ENCODE measurements at regions not wholly inside any gene's neighbourhood (a gene's known extent, or its start where the extent isn't known, plus 50 kb on each side); places are given as distances from the start of the nearest gene placed in this dataset.
"Not testable (repeated sequence)": the region's sequence is repeated elsewhere in the genome, so short reads cannot be mapped to it uniquely, and the experiment has no call there.

DNA sequence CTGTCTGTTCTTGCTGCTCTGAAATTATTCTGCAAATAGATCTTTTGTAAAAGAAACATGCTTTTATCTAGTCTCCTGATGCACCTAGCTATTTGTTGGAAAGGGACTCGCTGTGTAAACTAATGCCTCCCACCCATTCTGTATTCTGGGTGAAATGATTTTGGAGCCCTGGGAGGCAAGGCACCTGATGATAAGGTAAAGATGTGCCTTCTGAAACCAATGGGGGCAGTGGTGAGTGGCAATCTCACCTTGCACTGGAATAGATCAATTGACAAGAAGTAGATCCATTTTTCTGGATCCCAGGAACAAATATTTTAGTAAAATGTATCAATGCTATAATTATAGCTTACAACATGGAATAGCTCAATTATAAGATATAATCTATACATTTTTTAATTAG is 170.5 kb upstream of the SPATA31A3 start:
- TF ChIP-seq, protein P1, sequence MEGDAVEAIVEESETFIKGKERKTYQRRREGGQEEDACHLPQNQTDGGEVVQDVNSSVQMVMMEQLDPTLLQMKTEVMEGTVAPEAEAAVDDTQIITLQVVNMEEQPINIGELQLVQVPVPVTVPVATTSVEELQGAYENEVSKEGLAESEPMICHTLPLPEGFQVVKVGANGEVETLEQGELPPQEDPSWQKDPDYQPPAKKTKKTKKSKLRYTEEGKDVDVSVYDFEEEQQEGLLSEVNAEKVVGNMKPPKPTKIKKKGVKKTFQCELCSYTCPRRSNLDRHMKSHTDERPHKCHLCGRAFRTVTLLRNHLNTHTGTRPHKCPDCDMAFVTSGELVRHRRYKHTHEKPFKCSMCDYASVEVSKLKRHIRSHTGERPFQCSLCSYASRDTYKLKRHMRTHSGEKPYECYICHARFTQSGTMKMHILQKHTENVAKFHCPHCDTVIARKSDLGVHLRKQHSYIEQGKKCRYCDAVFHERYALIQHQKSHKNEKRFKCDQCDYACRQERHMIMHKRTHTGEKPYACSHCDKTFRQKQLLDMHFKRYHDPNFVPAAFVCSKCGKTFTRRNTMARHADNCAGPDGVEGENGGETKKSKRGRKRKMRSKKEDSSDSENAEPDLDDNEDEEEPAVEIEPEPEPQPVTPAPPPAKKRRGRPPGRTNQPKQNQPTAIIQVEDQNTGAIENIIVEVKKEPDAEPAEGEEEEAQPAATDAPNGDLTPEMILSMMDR (IDR thresholded peaks at IDR 0.05; ENCODE audit: insufficient read depth, low read length), result not testable (repeated sequence)
- not testable (repeated sequence) for TF ChIP-seq POLR2AphosphoS5 (IDR thresholded peaks at IDR 0.05; ENCODE audit: low read depth); GABPA (IDR thresholded peaks at IDR 0.05; ENCODE audit: low read depth); SPI1 (IDR thresholded peaks at IDR 0.05; ENCODE audit: borderline replicate concordance, low read depth)
- TF ChIP-seq, protein P2, sequence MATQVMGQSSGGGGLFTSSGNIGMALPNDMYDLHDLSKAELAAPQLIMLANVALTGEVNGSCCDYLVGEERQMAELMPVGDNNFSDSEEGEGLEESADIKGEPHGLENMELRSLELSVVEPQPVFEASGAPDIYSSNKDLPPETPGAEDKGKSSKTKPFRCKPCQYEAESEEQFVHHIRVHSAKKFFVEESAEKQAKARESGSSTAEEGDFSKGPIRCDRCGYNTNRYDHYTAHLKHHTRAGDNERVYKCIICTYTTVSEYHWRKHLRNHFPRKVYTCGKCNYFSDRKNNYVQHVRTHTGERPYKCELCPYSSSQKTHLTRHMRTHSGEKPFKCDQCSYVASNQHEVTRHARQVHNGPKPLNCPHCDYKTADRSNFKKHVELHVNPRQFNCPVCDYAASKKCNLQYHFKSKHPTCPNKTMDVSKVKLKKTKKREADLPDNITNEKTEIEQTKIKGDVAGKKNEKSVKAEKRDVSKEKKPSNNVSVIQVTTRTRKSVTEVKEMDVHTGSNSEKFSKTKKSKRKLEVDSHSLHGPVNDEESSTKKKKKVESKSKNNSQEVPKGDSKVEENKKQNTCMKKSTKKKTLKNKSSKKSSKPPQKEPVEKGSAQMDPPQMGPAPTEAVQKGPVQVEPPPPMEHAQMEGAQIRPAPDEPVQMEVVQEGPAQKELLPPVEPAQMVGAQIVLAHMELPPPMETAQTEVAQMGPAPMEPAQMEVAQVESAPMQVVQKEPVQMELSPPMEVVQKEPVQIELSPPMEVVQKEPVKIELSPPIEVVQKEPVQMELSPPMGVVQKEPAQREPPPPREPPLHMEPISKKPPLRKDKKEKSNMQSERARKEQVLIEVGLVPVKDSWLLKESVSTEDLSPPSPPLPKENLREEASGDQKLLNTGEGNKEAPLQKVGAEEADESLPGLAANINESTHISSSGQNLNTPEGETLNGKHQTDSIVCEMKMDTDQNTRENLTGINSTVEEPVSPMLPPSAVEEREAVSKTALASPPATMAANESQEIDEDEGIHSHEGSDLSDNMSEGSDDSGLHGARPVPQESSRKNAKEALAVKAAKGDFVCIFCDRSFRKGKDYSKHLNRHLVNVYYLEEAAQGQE (IDR thresholded peaks at IDR 0.05; ENCODE audit: insufficient replicate concordance, low read depth), result not testable (repeated sequence)

All from HL-60 (cell line).